Mesendoderm (in vitro differentiated cells): ENCODE measurements at regions not wholly inside any gene's neighbourhood (a gene's known extent, or its start where the extent isn't known, plus 50 kb on each side); places are given as distances from the start of the nearest gene placed in this dataset.

Experiments used
- DNase-seq: peaks from one replicate; pipeline ENCODE4 v3.0.0; 2013
- H2AK5ac ChIP-seq: 2 replicates; pipeline ENCODE4 v1.6.1; 2013; ENCODE audit warnings: low read length, inconsistent platforms
- H2BK120ac ChIP-seq: 2 replicates; pipeline ENCODE4 v1.6.1; 2013; ENCODE audit warnings: low read depth, mild to moderate bottlenecking, low read length, moderate library complexity, mixed read lengths
- H2BK15ac ChIP-seq: replicated peaks from 2 replicates; pipeline ENCODE4 v1.6.1; 2013; ENCODE audit warnings: low read depth, mild to moderate bottlenecking, moderate library complexity
- H2BK5ac ChIP-seq: 2 replicates; pipeline ENCODE4 v1.6.1; 2013; ENCODE audit warnings: low read length, inconsistent platforms
- H3K18ac ChIP-seq: 2 replicates; pipeline ENCODE4 v1.6.1; 2013; ENCODE audit warnings: mild to moderate bottlenecking, low read length, mixed read lengths
- H3K23ac ChIP-seq: one replicate; pipeline ENCODE4 v1.6.1; 2013; ENCODE audit warnings: low read length
- H3K27ac ChIP-seq: 2 replicates; pipeline ENCODE4 v1.5.1; 2013; ENCODE audit warnings: low read depth, mild to moderate bottlenecking, inconsistent platforms, low read length, moderate library complexity
- H3K27me3 ChIP-seq: 2 replicates; pipeline ENCODE4 v1.6.1; 2013; ENCODE audit warnings: low read length, control low read depth, mild to moderate bottlenecking, inconsistent platforms; ENCODE audit not compliant: insufficient read depth, poor library complexity
- H3K36me3 ChIP-seq: 2 replicates; pipeline ENCODE4 v1.6.1; 2013; ENCODE audit warnings: low read length, inconsistent platforms; ENCODE audit not compliant: control insufficient read depth, insufficient read depth
- H3K4ac ChIP-seq: one replicate; pipeline ENCODE4 v1.6.1; 2013; ENCODE audit warnings: low read depth, mild to moderate bottlenecking, low read length, moderate library complexity
- H3K4me1 ChIP-seq: 2 replicates; pipeline ENCODE4 v1.6.1; 2013; ENCODE audit warnings: low read depth, low read length, inconsistent platforms; ENCODE audit not compliant: control insufficient read depth
- H3K4me2 ChIP-seq: 2 replicates; pipeline ENCODE4 v1.6.1; 2013; ENCODE audit warnings: low read length
- H3K4me3 ChIP-seq: 2 replicates; pipeline ENCODE4 v1.5.1; 2013; ENCODE audit warnings: mild to moderate bottlenecking, low read length
- H3K56ac ChIP-seq: one replicate; pipeline ENCODE4 v1.6.1; 2013; ENCODE audit warnings: low read length
- H3K79me1 ChIP-seq: 2 replicates; pipeline ENCODE4 v1.6.1; 2013; ENCODE audit warnings: low read length, inconsistent platforms
- H3K79me2 ChIP-seq: 2 replicates; pipeline ENCODE4 v1.6.1; 2013; ENCODE audit warnings: mild to moderate bottlenecking, low read length; ENCODE audit not compliant: control insufficient read depth, insufficient read depth
- H3K9ac ChIP-seq: 2 replicates; pipeline ENCODE4 v1.6.1; 2013; ENCODE audit warnings: low read length, inconsistent platforms
- H4K5ac ChIP-seq: one replicate; pipeline ENCODE4 v1.6.1; 2013; ENCODE audit warnings: low read length
- H4K8ac ChIP-seq: one replicate; pipeline ENCODE4 v1.6.1; 2013; ENCODE audit warnings: low read depth, mild to moderate bottlenecking, control low read depth, low read length, moderate library complexity
- WGBS: extraction: QIAGEN DNeasy Blood & Tissue Kit; methylation state at CpG from one replicate; pipeline ENCODE4 v1.1.7; 2013; ENCODE audit warnings: low lambda C conversion rate, missing lambda C conversion rate; ENCODE audit not compliant: insufficient coverage; ENCODE audit errors: extremely low coverage; 5-methylcytosine and 5-hydroxymethylcytosine counted together

- H4K5ac ChIP-seq = no peak overlapping the region
- H3K56ac ChIP-seq = no peak overlapping the region
- H2BK120ac ChIP-seq = no peak overlapping the region
- no peak overlapping the region for H3K4me3 ChIP-seq
- no peaks in the 10 kb centered on the region for H3K4me1 ChIP-seq
- no peaks in the 10 kb centered on the region for H3K79me1 ChIP-seq
- H3K36me3 ChIP-seq = no peaks in the 10 kb centered on the region
- no peak overlapping the region for H3K23ac ChIP-seq
- no peak for DNase-seq
- H3K9ac ChIP-seq = no peak overlapping the region
- no peak overlapping the region for H3K27ac ChIP-seq
- no peak overlapping the region for H2AK5ac ChIP-seq
- no peak overlapping the region for H4K8ac ChIP-seq
- no peak overlapping the region for H3K4ac ChIP-seq
- no peak overlapping the region for H2BK5ac ChIP-seq
- no peak overlapping the region for H3K4me2 ChIP-seq
- H3K27me3 ChIP-seq = no peaks in the 10 kb centered on the region
- H2BK15ac ChIP-seq = no peak overlapping the region
- no CpG with 5 or more reads among the region's 31 CpGs for WGBS
- peak overlapping the region; percentile 29 for H3K18ac ChIP-seq
- no peaks in the 10 kb centered on the region for H3K79me2 ChIP-seq
Measured at GRCh38 chr12:126899926-126900792, 1366.8 kb upstream of the TMEM132C start.

DNA sequence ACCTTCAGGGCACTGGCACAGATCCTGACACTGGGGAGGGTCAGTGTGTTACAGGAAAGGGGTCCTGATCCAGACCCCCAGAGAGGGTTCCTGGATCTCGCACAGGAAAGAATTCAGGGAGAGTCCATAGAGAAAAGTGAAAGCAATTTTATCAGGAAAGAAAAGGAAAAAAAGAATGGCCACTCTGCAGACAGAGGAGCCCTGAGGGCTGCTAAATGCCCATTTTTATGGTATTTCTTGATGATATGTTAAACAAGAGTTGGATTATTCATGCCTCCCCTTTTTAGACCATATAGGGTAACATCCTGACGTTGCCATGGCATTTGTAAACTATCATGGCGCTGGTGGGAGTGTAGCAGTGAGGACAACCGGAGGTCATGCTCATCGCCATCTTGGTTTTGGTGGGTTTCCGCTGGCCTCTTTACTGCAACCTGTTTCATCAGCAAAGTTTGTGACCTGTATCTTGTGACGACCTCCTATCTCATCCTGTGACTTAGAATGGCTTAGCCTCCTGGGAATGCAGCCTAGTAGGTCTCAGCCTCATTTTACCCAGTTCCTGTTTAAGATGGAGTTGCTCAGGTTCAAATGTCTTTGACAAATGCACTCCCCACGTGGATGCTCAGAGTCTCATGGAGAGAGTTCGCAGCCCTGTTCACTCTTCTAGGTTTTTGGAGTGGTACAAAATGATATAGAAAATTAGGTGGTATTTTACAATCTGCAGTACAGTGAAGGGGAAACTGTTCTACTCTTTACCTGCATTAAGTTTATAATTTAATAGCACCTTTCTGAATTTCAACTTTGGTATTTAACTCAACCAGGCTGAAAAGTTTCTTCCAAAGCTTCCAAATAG, 1363.7 kb upstream of the TMEM132C start:
- H2BK5ac ChIP-seq = no peak overlapping the region
- no peak overlapping the region for H2BK120ac ChIP-seq
- H3K4ac ChIP-seq = peak overlapping the region; percentile 22
- no peak overlapping the region for H3K9ac ChIP-seq
- no peak overlapping the region for H3K56ac ChIP-seq
- H3K79me2 ChIP-seq = no peaks in the 10 kb centered on the region
- no peaks in the 10 kb centered on the region for H3K36me3 ChIP-seq
- H3K4me1 ChIP-seq = peaks cover 3% of the 10 kb centered on the region
- no peaks in the 10 kb centered on the region for H3K27me3 ChIP-seq
- no peak overlapping the region for H3K4me2 ChIP-seq
- no peak overlapping the region for H3K23ac ChIP-seq
- H4K5ac ChIP-seq = no peak overlapping the region
- H2BK15ac ChIP-seq = no peak overlapping the region
- H3K18ac ChIP-seq = no peak overlapping the region
- DNase-seq = no peak
- H3K27ac ChIP-seq = no peak overlapping the region
- WGBS = no CpG with 5 or more reads among the region's 9 CpGs
- no peak overlapping the region for H4K8ac ChIP-seq
- H2AK5ac ChIP-seq = no peak overlapping the region
- H3K4me3 ChIP-seq = no peak overlapping the region
- H3K79me1 ChIP-seq = no peaks in the 10 kb centered on the region

- DNase-seq = no peak
- no peak overlapping the region for H3K18ac ChIP-seq
- peaks cover 3% of the 10 kb centered on the region for H3K4me1 ChIP-seq
- H3K36me3 ChIP-seq = no peaks in the 10 kb centered on the region
- H4K8ac ChIP-seq = no peak overlapping the region
- H3K4ac ChIP-seq = no peak overlapping the region
- no peak overlapping the region for H3K9ac ChIP-seq
- H2AK5ac ChIP-seq = peak overlapping the region; percentile 93
- H4K5ac ChIP-seq = no peak overlapping the region
- H3K27ac ChIP-seq = no peak overlapping the region
- no peaks in the 10 kb centered on the region for H3K79me2 ChIP-seq
- no peaks in the 10 kb centered on the region for H3K27me3 ChIP-seq
- H2BK15ac ChIP-seq = no peak overlapping the region
- no peak overlapping the region for H3K4me3 ChIP-seq
- no peak overlapping the region for H3K23ac ChIP-seq
- no CpG with 5 or more reads among the region's 2 CpGs for whole genome bisulfite sequencing
- H2BK5ac ChIP-seq = peak overlapping the region; percentile 71
- H2BK120ac ChIP-seq = no peak overlapping the region
- H3K4me2 ChIP-seq = no peak overlapping the region
- H3K79me1 ChIP-seq = no peaks in the 10 kb centered on the region
- peak overlapping the region; percentile 66 for H3K56ac ChIP-seq
Measured at GRCh38 chr12:126905752-126906151, 1361.2 kb upstream of the TMEM132C start.

DNA sequence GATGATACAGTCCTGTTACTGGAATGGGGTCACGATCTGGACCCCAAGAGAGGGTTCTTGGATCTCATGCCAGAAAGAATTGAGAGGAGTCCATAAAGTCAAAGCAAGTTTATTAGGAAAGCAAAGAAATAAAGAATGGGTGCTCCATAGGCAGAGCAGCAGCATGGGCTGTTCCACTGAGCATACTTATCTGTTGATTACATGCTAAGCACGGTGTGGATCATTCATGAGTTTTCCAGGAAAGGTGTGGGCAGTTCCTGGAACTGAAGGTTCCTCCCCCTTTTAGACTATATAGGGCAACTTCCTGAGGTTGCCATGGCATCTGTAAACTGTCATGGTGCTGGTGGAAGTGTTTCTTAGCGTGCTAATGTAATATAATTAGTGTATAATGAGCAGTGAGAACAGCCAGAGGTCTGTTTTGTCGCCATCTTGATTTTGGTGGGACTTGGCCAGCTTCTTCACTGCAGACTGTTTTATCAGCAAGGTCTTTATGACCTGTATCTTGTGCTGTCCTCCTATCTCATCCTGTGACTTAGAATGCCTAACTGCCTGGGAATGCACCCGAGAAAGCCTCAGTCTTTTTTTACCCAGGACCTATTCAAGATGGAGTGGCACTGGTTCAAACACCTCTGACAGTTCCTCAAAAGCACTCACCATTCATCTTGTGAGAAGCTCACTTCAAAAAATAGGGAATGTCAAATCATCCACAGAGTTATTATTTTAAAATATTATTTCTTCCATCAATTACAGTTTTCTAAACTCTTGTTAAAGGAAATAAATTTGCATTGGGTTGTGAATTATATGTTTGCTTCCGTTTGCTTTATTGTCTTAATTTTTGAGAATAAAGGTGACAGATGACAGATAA, 1358.8 kb upstream of the TMEM132C start:
- H2BK5ac ChIP-seq = no peak overlapping the region
- no peak overlapping the region for H4K8ac ChIP-seq
- H2BK15ac ChIP-seq = no peak overlapping the region
- H3K9ac ChIP-seq = no peak overlapping the region
- H3K4me3 ChIP-seq = no peak overlapping the region
- H3K27ac ChIP-seq = no peak overlapping the region
- no CpG with 5 or more reads among the region's 6 CpGs for WGBS
- H2AK5ac ChIP-seq = no peak overlapping the region
- no peak overlapping the region for H3K18ac ChIP-seq
- H3K27me3 ChIP-seq = no peaks in the 10 kb centered on the region
- H3K4me1 ChIP-seq = peaks cover 3% of the 10 kb centered on the region
- H3K23ac ChIP-seq = no peak overlapping the region
- no peaks in the 10 kb centered on the region for H3K79me2 ChIP-seq
- no peak overlapping the region for H3K56ac ChIP-seq
- H3K79me1 ChIP-seq = no peaks in the 10 kb centered on the region
- H3K4ac ChIP-seq = no peak overlapping the region
- H4K5ac ChIP-seq = no peak overlapping the region
- peak; percentile 59 for DNase-seq
- no peak overlapping the region for H2BK120ac ChIP-seq
- no peaks in the 10 kb centered on the region for H3K36me3 ChIP-seq
- no peak overlapping the region for H3K4me2 ChIP-seq

DNA sequence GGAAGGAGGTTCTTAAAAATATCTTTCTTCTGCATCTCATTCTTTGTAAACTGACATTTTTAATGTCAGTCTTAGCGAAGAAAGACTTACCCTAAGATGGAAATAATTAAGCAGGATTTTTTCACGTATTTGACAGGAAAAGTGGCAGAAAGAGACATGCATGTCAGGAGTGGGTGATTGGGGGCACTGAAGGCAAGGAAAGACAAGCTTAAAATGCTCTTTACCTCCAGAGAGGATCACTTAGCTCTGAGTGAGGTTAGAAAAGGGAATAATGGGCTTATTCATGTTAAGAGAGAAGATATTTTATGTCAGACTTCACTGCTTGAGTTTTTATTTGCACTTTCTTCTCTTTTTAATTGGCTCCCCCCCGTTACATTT, 1358.2 kb upstream of the TMEM132C start:
- Histone ChIP-seq H3K27me3 (no peaks in the 10 kb centered on the region), H2BK120ac (no peak overlapping the region), H3K4me1 (peaks cover 3% of the 10 kb centered on the region), H3K79me1 (no peaks in the 10 kb centered on the region), H2BK15ac (no peak overlapping the region), H2BK5ac (no peak overlapping the region), H3K9ac (no peak overlapping the region), H3K79me2 (no peaks in the 10 kb centered on the region), H3K4me2 (no peak overlapping the region), H3K4ac (no peak overlapping the region), H3K36me3 (no peaks in the 10 kb centered on the region), H3K4me3 (no peak overlapping the region), H2AK5ac (no peak overlapping the region), H4K5ac (no peak overlapping the region), H3K23ac (no peak overlapping the region), H3K27ac (no peak overlapping the region), H3K18ac (no peak overlapping the region), H3K56ac (no peak overlapping the region), H4K8ac (no peak overlapping the region)
- no CpG with 5 or more reads among the region's 3 CpGs for WGBS
- no peak for DNase-seq
